ENCODE measurements at regions not wholly inside any gene's neighbourhood (a gene's known extent, or its start where the extent isn't known, plus 50 kb on each side); places are given as distances from the start of the nearest gene placed in this dataset.

- no peak overlapping the region for H3K4me3 Mint-ChIP-seq
- H3K36me3 Mint-ChIP-seq (ENCODE audit: low read depth) = no peaks in the 10 kb centered on the region
- no peaks in the 10 kb centered on the region for H3K4me1 Mint-ChIP-seq
- TF ChIP-seq, protein P1, sequence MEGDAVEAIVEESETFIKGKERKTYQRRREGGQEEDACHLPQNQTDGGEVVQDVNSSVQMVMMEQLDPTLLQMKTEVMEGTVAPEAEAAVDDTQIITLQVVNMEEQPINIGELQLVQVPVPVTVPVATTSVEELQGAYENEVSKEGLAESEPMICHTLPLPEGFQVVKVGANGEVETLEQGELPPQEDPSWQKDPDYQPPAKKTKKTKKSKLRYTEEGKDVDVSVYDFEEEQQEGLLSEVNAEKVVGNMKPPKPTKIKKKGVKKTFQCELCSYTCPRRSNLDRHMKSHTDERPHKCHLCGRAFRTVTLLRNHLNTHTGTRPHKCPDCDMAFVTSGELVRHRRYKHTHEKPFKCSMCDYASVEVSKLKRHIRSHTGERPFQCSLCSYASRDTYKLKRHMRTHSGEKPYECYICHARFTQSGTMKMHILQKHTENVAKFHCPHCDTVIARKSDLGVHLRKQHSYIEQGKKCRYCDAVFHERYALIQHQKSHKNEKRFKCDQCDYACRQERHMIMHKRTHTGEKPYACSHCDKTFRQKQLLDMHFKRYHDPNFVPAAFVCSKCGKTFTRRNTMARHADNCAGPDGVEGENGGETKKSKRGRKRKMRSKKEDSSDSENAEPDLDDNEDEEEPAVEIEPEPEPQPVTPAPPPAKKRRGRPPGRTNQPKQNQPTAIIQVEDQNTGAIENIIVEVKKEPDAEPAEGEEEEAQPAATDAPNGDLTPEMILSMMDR (conservative IDR thresholded peaks at IDR 0.05) = no peak
- H3K9me3 Mint-ChIP-seq = peaks cover 2% of the 10 kb centered on the region
- no peak for DNase-seq (ENCODE audit: low read depth, low spot score)
- H3K27me3 Mint-ChIP-seq (ENCODE audit: low read depth) = no peaks in the 10 kb centered on the region
- no peak overlapping the region for H3K27ac Mint-ChIP-seq (ENCODE audit: unreplicated experiment)
Measured at GRCh38 chr5:116912221-116912620, 337.6 kb upstream of the SEMA6A start.

- DNase-seq (ENCODE audit: low read depth, low spot score) = no peak
- H3K27ac Mint-ChIP-seq (ENCODE audit: unreplicated experiment) = no peak overlapping the region
- no peaks in the 10 kb centered on the region for H3K27me3 Mint-ChIP-seq (ENCODE audit: low read depth)
- peaks cover 2% of the 10 kb centered on the region for H3K9me3 Mint-ChIP-seq
- H3K36me3 Mint-ChIP-seq (ENCODE audit: low read depth) = no peaks in the 10 kb centered on the region
- H3K4me3 Mint-ChIP-seq = no peak overlapping the region
- TF ChIP-seq, protein P1 (conservative IDR thresholded peaks at IDR 0.05) = no peak
- no peaks in the 10 kb centered on the region for H3K4me1 Mint-ChIP-seq
Measured at GRCh38 chr5:116911074-116911473, 336.5 kb upstream of the SEMA6A start.

DNA sequence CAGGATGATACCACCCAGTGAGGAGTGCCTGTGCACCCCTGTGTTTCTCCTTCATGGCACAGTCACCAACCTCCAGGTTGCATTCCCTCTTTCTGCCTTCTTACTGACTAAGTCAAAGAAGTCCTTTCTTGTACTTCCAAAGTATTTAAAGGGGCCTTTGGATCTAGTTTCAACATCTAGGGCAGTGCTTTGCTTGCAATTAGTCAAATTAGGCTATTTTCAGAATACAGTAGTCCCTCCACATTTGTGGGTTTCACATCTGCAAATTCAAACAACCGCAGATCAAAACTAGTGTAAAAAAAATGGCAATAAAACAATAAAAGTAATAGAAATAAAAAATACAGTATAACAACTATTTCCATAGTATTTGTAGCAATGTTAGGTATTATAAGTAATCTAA is 333.9 kb upstream of the SEMA6A start:
- TF ChIP-seq, protein P1 (conservative IDR thresholded peaks at IDR 0.05) = no peak
- no peaks in the 10 kb centered on the region for H3K9me3 Mint-ChIP-seq

DNA sequence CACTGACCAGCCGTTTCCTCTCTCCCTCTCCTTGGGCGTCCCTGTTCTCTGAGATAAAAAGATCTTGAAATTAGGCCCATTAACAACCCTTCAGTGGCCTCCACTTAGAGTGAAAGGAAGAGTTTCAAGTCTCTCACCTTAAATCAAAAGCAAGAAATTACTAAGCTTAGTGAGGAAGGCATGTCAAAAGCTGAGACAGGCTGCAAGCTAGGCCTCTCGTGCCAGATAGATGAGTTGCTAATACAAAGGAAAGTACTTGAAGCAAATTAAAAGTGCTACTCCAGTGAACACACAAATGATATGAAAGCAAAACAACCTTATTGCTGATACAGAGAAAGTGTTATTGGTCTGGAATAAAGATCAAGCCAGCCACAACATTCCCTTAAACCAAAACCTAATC is 331.3 kb upstream of the SEMA6A start:
- DNase-seq (ENCODE audit: low read depth, low spot score) = no peak
- TF ChIP-seq, protein P1 (conservative IDR thresholded peaks at IDR 0.05) = no peak
- Mint-ChIP-seq H3K27ac (ENCODE audit: unreplicated experiment) (no peak overlapping the region), H3K4me1 (no peaks in the 10 kb centered on the region), H3K9me3 (no peaks in the 10 kb centered on the region), H3K4me3 (no peak overlapping the region), H3K27me3 (ENCODE audit: low read depth) (no peaks in the 10 kb centered on the region), H3K36me3 (ENCODE audit: low read depth) (no peaks in the 10 kb centered on the region)

More for the DNA sequence above, 333.9 kb upstream of the SEMA6A start:
- Mint-ChIP-seq H3K27me3 (ENCODE audit: low read depth) (no peaks in the 10 kb centered on the region), H3K4me1 (no peaks in the 10 kb centered on the region), H3K27ac (ENCODE audit: unreplicated experiment) (no peak overlapping the region), H3K4me3 (no peak overlapping the region), H3K36me3 (ENCODE audit: low read depth) (no peaks in the 10 kb centered on the region)
- no peak for DNase-seq (ENCODE audit: low read depth, low spot score)

DNA sequence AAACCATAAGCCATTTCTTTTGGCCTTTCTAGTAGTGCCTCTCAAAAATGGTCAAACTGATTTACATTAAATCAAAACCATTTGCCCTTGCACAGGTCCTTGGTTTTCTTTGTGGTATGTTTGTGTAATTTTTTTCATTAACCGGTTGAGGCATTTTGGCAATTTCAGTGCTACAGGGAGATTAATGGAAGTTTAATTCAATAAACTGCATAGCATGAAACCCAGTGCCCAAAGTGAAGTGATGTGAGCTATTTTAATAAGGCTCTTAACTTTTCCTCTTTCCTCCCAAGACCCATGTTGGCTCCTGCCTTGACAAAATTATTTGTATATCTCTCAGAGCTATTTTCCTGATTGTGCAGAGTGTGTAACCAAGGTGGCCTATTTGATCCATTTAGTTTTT is 326.2 kb upstream of the SEMA6A start:
- H3K9me3 Mint-ChIP-seq = no peaks in the 10 kb centered on the region
- DNase-seq (ENCODE audit: low read depth, low spot score) = no peak
- H3K4me3 Mint-ChIP-seq = no peak overlapping the region
- H3K27ac Mint-ChIP-seq (ENCODE audit: unreplicated experiment) = no peak overlapping the region
- no peaks in the 10 kb centered on the region for H3K36me3 Mint-ChIP-seq (ENCODE audit: low read depth)
- no peaks in the 10 kb centered on the region for H3K4me1 Mint-ChIP-seq
- no peaks in the 10 kb centered on the region for H3K27me3 Mint-ChIP-seq (ENCODE audit: low read depth)
- TF ChIP-seq, protein P1 (conservative IDR thresholded peaks at IDR 0.05) = no peak

DNA sequence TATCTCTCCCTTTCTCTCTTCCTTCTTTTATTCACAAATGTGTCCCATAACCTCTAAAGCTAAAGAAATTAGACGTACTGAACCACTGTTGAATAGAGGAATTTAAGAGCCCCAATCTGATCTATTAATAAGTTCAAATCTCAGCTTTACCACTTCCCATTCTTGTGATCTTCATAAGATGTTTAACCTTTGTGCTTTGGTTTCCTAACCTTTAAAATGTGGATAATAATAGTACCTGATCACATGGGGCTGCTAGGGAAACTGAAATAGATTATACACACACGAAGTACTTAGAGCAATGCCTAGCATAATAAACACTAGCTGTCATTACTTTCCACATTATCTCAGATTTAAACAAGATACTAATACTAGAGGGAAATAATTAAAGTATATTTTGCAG is 324.3 kb upstream of the SEMA6A start:
- no peak for DNase-seq (ENCODE audit: low read depth, low spot score)
- TF ChIP-seq, protein P1 (conservative IDR thresholded peaks at IDR 0.05) = no peak
- H3K4me3 Mint-ChIP-seq = no peak overlapping the region

More for the DNA sequence above, 324.3 kb upstream of the SEMA6A start:
- Mint-ChIP-seq H3K4me1 (no peaks in the 10 kb centered on the region), H3K27ac (ENCODE audit: unreplicated experiment) (no peak overlapping the region), H3K27me3 (ENCODE audit: low read depth) (no peaks in the 10 kb centered on the region), H3K36me3 (ENCODE audit: low read depth) (no peaks in the 10 kb centered on the region), H3K9me3 (no peaks in the 10 kb centered on the region)

Measured in neural crest cell (in vitro differentiated cells).